Neural cell (in vitro differentiated cells): ENCODE measurements at regions not wholly inside any gene's neighbourhood (a gene's known extent, or its start where the extent isn't known, plus 50 kb on each side); places are given as distances from the start of the nearest gene placed in this dataset.

ENCODE experiments used
- CTCF ChIP-seq: fragments of 450-650 bp; IDR thresholded peaks from 2 replicates; pipeline ENCODE4 v1.5.1; 2014; ENCODE audit warnings: antibody characterized with exemption, mild to moderate bottlenecking, moderate library complexity; ENCODE audit not compliant: poor library complexity, severe bottlenecking
- EP300 ChIP-seq: fragments of 450-650 bp; conservative IDR thresholded peaks from 2 replicates; pipeline ENCODE4 v1.6.1; 2014; ENCODE audit warnings: antibody characterized with exemption, mild to moderate bottlenecking, moderate library complexity; ENCODE audit not compliant: poor library complexity, severe bottlenecking
- EZH2 ChIP-seq: fragments of 200-600, 300-800 bp; shearing (Covaris generic), sonication (generic); IDR thresholded peaks from 2 replicates; pipeline ENCODE4 v1.6.1; 2014; ENCODE audit warnings: antibody characterized with exemption, low read length, borderline replicate concordance, mild to moderate bottlenecking; ENCODE audit not compliant: insufficient read depth, poor library complexity, severe bottlenecking
- POLR2AphosphoS5 ChIP-seq: IDR thresholded peaks from 2 replicates; pipeline ENCODE4 v1.6.1; 2012
- RAD21 ChIP-seq: fragments of 450-650 bp; conservative IDR thresholded peaks from 2 replicates; pipeline ENCODE4 v1.6.1; 2014; ENCODE audit warnings: antibody characterized with exemption, mild to moderate bottlenecking, moderate library complexity
- SMC3 ChIP-seq: fragments of 450-650 bp; conservative IDR thresholded peaks from 2 replicates; pipeline ENCODE4 v1.6.1; 2014; ENCODE audit warnings: antibody characterized with exemption, mild to moderate bottlenecking, moderate library complexity; ENCODE audit not compliant: poor library complexity

GRCh38 chr4:187191676-187192075 lies 468.0 kb upstream of the FAT1 start:
- TF ChIP-seq CTCF (no peak), EZH2 (no peak), RAD21 (no peak), EP300 (no peak), POLR2AphosphoS5 (no peak), SMC3 (no peak)
